Lower leg skin (tissue), 4 donors: ENCODE measurements at regions not wholly inside any gene's neighbourhood (a gene's known extent, or its start where the extent isn't known, plus 50 kb on each side); places are given as distances from the start of the nearest gene placed in this dataset.

Source experiments
- DNase-seq, 2 donors: peaks; one replicate each; pipeline ENCODE4 v3.0.0-alpha.2; 2019; ENCODE audit warnings: low spot score in 2 of 2
- H3K4me3 ChIP-seq: fragments of 200-600 bp; sonication (generic); 2 replicates; pipeline ENCODE4 v1.5.1; 2017; ENCODE audit warnings: mild to moderate bottlenecking, low read depth; ENCODE audit not compliant: poor library complexity, severe bottlenecking
- POLR2A ChIP-seq, 2 donors: fragments of 450-650 bp; IDR thresholded peaks; one replicate each; pipeline ENCODE4 v1.6.1; 2016 to 2017; ENCODE audit warnings: antibody characterized with exemption in 2 of 2, mild to moderate bottlenecking in 1 of 2, moderate library complexity in 1 of 2
- WGBS, 2 donors: methylation state at CpG; one replicate each; pipeline ENCODE4 v1.1.5; 2018; 5-methylcytosine and 5-hydroxymethylcytosine counted together
- intact Hi-C: fragments of 100-400 bp; cut with DNase I; formaldehyde crosslinking; loops from one replicate; pipeline ENCODE4 v1.15.0; 2023; ENCODE audit warnings: low total_unique reads
- TF ChIP-seq, protein P1 (sequence below), 3 donors: fragments of 450-650 bp; IDR thresholded peaks; one replicate each; pipeline ENCODE4 v1.5.1; 2016; ENCODE audit warnings: antibody characterized with exemption in 3 of 3, mild to moderate bottlenecking in 3 of 3, moderate library complexity in 2 of 3

DNA sequence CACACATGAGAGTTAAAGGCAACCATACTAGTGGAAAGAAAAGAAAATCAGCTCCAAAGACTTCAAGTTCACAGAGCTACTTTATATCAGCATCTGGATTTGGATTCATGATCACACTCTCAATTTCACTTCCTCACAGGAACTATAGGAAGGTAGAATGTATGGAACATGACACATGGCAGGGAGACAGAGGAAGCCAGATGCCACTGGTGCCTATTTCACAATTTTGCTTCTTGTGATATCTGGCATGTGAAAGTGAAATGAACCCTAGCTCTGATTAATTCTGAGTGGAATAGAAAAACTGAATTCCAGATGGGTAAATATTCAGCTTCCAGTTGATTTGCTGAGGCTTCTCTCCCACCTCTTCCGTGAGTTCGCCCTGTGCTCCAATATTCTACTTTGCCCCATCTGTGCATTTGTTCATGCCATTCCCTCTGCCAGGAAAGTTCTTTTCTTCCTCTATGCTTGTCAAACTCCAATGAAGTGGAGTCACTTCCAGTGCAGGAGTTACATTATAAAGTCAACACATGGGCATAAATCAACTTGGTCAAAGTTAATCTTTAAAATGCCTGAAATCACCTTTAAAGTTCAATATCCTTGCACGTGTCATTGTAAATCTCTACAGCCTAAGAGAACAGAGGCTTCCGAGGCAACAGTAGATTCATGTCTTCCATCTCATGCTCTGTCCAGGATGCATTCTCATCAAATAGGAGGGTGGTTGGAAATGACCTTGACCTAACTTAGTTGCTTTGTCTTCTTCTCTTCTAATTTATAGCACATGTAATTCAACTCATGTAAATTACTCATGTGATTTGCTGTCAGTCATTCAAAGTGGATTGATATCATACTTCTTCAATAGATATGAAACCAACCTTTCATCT lies 275.3 kb downstream of the HIVEP2 start:
- no peak overlapping the region for H3K4me3 ChIP-seq
- TF ChIP-seq, protein P1, sequence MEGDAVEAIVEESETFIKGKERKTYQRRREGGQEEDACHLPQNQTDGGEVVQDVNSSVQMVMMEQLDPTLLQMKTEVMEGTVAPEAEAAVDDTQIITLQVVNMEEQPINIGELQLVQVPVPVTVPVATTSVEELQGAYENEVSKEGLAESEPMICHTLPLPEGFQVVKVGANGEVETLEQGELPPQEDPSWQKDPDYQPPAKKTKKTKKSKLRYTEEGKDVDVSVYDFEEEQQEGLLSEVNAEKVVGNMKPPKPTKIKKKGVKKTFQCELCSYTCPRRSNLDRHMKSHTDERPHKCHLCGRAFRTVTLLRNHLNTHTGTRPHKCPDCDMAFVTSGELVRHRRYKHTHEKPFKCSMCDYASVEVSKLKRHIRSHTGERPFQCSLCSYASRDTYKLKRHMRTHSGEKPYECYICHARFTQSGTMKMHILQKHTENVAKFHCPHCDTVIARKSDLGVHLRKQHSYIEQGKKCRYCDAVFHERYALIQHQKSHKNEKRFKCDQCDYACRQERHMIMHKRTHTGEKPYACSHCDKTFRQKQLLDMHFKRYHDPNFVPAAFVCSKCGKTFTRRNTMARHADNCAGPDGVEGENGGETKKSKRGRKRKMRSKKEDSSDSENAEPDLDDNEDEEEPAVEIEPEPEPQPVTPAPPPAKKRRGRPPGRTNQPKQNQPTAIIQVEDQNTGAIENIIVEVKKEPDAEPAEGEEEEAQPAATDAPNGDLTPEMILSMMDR (IDR thresholded peaks at IDR 0.05) = no peak
- TF ChIP-seq POLR2A (IDR thresholded peaks at IDR 0.05) = no peak
- DNase-seq = no peak
- intact Hi-C loops = no loop called here
- 95 to 97% methylated on average over 4 of the region's 4 CpGs for WGBS, 2 donors

DNA sequence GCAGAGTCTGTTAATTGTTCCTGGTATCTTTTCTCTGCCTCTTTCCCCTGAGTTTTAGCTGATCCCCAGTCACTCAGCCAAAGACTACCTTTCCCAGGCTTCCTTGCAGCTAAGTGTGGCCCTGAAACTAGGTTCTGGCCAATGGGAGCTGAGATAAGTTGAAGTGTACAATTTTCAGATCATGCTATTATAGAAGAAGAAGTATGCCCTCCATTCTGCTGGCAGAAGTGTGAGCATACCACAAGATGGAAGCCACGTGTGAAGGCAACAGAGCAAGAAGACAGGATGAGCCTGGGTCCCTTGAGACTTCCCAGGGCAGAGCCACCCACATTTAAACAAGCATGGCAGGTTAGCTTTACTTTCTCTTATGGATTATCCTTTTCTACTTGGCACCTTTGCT lies 273.2 kb downstream of the HIVEP2 start:
- H3K4me3 ChIP-seq = no peak overlapping the region
- WGBS, 2 donors = 80 to 84% methylated on average over 1 of the region's 1 CpG
- no peak for DNase-seq
- intact Hi-C loops = no loop called here
- TF ChIP-seq POLR2A (IDR thresholded peaks at IDR 0.05) = no peak
- TF ChIP-seq, protein P1 (IDR thresholded peaks at IDR 0.05) = no peak

DNA sequence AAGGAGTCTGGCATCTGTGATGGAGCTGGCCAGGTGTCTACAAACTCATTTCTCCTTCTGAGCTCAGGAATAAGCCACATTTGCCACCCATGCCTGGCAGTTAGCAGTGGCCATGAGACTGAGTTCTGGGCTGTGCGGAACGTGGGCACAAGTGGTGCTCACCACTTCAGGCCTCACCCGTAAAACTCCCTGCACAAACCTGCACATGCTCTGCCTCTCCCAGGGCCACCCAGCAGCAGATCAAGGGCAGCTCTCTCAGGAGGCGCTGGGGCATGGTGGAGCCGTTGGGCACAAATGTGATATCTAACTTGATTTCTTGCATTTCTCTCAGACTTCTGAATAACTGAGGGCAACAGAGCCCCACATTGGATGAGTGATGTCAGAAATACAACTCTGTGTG lies 269.5 kb downstream of the HIVEP2 start:
- TF ChIP-seq, protein P1 (IDR thresholded peaks at IDR 0.05) = no peak
- no peak for TF ChIP-seq POLR2A (IDR thresholded peaks at IDR 0.05)
- no peak overlapping the region for H3K4me3 ChIP-seq
- WGBS, 2 donors = 56 to 70% methylated on average over 5 of the region's 5 CpGs
- DNase-seq = no peak
- intact Hi-C loops = no loop called here

DNA sequence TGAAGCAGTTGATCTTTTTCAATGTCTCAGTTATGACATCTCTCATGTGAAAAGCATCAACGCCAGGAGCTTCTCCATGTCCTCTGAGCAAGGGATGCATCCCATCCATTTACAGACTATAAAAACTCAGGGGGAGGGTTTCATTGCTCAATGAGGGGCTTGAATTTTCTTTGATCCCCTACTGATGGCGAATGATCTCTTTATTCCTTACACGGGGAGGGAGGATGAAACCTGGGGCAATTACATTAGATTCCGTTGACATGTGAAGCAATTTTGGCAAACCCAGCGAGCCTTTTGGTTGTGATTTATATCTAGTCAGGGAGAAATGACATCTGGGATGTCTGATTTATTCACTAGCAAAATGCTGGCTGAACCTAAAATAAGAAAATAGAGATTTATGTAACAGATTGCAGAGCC lies 268.9 kb downstream of the HIVEP2 start:
- DNase-seq = no peak
- WGBS, 2 donors = 29 to 44% methylated on average over 5 of the region's 5 CpGs
- H3K4me3 ChIP-seq = no peak overlapping the region
- TF ChIP-seq POLR2A (IDR thresholded peaks at IDR 0.05) = no peak
- TF ChIP-seq, protein P1 (IDR thresholded peaks at IDR 0.05) = no peak
- intact Hi-C loops = no loop called here

DNA sequence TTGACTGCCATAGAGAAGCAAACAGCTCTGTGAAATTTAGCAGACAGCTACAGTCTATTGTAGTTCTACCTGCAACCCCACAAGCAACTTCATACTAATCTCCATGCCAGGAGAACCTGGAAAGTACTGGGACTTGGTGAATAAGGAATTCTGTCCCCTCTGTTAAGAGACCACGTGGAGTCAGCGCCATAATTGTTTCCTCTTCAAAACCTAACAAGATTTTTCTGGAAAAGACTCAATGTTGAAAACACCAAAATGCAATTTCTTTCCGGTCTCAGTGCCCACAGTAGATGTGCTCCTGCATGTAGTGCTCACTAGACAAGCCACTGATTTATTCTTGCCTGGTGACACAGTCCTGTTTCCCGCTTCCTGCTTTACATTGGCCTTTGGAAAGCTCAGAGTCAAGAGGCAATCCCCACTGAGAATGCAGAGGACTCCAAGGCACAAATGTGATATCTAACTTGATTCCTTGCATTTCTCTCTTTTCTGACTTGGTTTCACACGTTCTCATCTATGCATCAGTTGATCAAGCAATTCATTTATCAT lies 268.3 kb downstream of the HIVEP2 start:
- 53 to 61% methylated on average over 5 of the region's 5 CpGs for WGBS, 2 donors
- TF ChIP-seq, protein P1 (IDR thresholded peaks at IDR 0.05) = no peak
- no peak for TF ChIP-seq POLR2A (IDR thresholded peaks at IDR 0.05)
- no peak for DNase-seq
- intact Hi-C loops = no loop called here
- no peak overlapping the region for H3K4me3 ChIP-seq
